HEK293T (cell line): ENCODE measurements at regions not wholly inside any gene's neighbourhood (a gene's known extent, or its start where the extent isn't known, plus 50 kb on each side); places are given as distances from the start of the nearest gene placed in this dataset.

ENCODE experiments used
- CTCF ChIA-PET: fragments of 350-600 bp; formaldehyde crosslinking; extraction: SDS; loops from one replicate; lab custom pipeline; 2021; ENCODE audit warnings: antibody characterized with exemption, inconsistent platforms; lab: Yijun Ruan, JAX
- POLR2A ChIA-PET: fragments of 350-600 bp; formaldehyde crosslinking; extraction: SDS; loops from one replicate; lab custom pipeline; 2020; ENCODE audit warnings: antibody characterized with exemption, inconsistent platforms; lab: Yijun Ruan, JAX
- DNase-seq: peaks from one replicate; pipeline ENCODE4 v3.0.0; 2012; ENCODE audit warnings: mixed read lengths; ENCODE audit errors: extremely low spot score
- ARNT ChIP-seq: fragments of 450-650 bp; IDR thresholded peaks from 2 replicates; pipeline ENCODE4 v1.6.1; 2017; ENCODE audit warnings: mild to moderate bottlenecking
- BHLHE40 ChIP-seq: fragments of 450-650 bp; IDR thresholded peaks from 2 replicates; pipeline ENCODE4 v1.6.1; 2016; ENCODE audit warnings: mild to moderate bottlenecking, moderate library complexity, borderline replicate concordance
- HDGF ChIP-seq: fragments of 450-650 bp; IDR thresholded peaks from 2 replicates; pipeline ENCODE4 v1.6.1; 2017; ENCODE audit warnings: antibody characterized with exemption, borderline replicate concordance
- L3MBTL2 ChIP-seq: fragments of 450-650 bp; conservative IDR thresholded peaks from 2 replicates; pipeline ENCODE4 v1.6.1; 2016; ENCODE audit warnings: mild to moderate bottlenecking
- PKNOX1 ChIP-seq: fragments of 450-650 bp; IDR thresholded peaks from 2 replicates; pipeline ENCODE4 v1.6.1; 2016
- SP1 ChIP-seq: fragments of 450-650 bp; IDR thresholded peaks from 2 replicates; pipeline ENCODE4 v1.6.1; 2017
- SUZ12 ChIP-seq: fragments of 450-650 bp; IDR thresholded peaks from 2 replicates; pipeline ENCODE4 v1.6.1; 2016; ENCODE audit warnings: mild to moderate bottlenecking
- TARDBP ChIP-seq: fragments of 450-650 bp; IDR thresholded peaks from 2 replicates; pipeline ENCODE4 v1.6.1; 2016

GRCh38 chr1:119565131-119565772 is 58.2 kb downstream of the HSD3B1 start:
- no peak for DNase-seq
- no peak for TF ChIP-seq SUZ12
- TF ChIP-seq ARNT = no peak
- TF ChIP-seq HDGF = no peak
- no peak for TF ChIP-seq BHLHE40
- ChIA-PET CTCF (no interaction called here), POLR2A (no interaction called here)

GRCh38 chr1:119569095-119569494 is 62.1 kb downstream of the HSD3B1 start:
- TF ChIP-seq SP1 = no peak
- TF ChIP-seq L3MBTL2 = no peak
- no peak for TF ChIP-seq PKNOX1
- TF ChIP-seq TARDBP = no peak
- DNase-seq = no peak
- CTCF ChIA-PET = interaction anchor here (0.7 kb wide), 1 partner anchor 79 kb away, joined by 4 read pairs; no protein-coding TSS in a partner anchor
- POLR2A ChIA-PET = no interaction called here
